ENCODE measurements at regions not wholly inside any gene's neighbourhood (a gene's known extent, or its start where the extent isn't known, plus 50 kb on each side); places are given as distances from the start of the nearest gene placed in this dataset.

DNA sequence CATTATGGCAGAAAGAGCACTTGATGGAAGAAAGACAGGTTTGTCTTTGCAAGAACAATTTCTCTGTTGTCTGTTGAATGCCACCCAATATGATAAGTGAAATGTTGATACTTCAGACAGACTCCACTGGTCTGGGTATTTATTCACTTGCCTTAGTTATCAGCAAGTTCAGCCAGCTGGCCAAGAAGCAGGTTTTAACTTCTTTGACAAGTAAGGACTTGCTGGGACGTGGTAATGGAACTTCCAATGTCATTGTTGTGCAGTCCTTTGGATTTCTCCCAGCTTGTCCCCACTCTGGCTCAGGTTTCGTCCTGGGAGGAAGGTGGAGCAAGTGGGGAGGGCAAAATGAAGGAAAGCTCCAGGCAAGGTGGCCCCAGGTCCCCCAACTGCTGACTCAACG is 497.4 kb downstream of the RPS24 start:
- no peak for DNase-seq

DNA sequence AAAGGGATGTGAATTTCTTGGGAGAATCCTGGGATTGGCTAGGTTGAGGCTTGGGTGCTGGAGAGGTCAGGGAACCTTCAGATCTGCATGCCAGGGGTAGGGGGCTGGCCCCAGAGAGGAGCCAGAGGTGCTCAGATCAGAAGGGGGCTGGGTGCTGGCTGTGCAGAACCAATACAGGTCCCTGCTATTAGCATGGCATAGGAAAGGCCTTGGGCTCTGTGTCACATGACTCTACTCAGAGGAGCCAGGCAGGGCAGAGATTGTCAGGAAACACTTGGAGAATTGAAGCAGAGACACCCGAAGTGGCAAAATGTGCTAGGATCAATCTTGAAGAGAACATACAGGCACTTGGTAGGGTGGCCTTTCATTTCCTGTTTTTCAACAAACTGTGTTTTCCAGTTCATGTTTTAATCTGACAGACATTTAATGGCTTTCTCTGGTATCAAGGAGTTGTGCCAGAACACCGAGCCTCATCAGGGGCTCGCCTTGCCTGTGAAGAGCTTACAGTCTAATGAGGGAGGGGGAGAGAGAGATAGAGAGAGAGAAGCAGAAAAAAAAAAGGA is 498.9 kb downstream of the RPS24 start:
- no peak for DNase-seq

DNA sequence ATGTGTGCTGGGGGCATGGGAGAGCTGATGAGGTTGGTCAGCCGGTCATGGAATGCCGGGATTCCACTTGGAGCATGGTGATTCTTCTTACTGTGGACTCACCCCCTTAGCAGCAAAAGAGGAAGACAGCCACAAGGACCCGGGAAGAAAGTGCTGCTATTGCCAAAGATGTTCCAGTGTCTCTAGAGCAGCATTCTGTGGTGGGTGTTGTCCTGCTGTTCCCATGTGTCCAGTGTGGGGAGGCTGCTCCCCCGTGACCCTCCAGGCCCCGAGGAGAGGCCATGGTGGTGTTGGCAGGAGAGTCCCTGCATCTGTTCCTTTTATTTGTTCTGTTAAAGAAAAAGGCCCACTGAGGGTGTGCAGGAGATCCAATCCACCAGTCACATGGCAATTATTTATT is 499.4 kb downstream of the RPS24 start:
- DNase-seq = no peak

DNA sequence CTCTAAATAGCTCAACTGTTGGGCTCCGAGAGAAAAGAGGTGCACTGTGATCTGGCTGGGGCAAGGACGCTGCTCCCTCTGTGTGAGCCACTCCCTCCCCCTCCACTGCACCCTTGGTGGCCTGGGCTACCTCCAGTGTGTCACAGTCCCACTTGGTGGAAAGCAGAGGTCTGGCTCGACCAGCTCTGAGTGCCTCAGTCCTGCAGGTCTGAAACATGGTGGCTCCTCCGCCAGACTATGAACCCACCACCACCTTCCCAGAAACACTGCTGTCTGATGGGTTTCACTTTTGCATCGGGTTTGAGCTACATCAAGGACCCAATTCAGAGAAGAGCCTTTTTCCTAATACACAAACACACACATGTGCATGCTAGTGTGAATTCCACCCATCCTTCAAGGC is 500.1 kb downstream of the RPS24 start:
- no peak for DNase-seq

DNA sequence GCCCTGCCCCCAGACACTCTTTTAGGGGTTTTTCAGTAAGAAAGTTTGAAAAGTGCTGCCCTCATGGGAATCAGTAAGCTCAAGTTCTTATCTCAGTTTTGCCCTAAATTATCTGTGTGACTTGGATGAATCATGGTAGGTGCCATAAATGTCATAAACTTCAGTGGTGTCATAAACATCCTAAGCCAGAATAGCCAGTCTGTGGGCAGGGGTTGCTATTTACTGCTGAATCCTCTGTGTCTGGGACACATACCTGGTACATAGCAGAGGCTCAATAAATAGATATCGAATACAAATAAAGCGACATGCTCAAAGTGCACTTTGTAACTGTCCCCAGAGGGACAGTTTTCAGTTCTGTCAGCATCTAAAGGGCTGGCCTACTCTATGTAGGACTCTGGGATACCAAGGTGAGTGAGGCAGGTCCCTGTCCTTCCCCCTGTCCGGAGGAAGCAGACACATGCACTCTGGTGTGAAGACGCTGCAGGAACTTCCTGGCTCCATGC is 502.1 kb downstream of the RPS24 start:
- DNase-seq = no peak

DNA sequence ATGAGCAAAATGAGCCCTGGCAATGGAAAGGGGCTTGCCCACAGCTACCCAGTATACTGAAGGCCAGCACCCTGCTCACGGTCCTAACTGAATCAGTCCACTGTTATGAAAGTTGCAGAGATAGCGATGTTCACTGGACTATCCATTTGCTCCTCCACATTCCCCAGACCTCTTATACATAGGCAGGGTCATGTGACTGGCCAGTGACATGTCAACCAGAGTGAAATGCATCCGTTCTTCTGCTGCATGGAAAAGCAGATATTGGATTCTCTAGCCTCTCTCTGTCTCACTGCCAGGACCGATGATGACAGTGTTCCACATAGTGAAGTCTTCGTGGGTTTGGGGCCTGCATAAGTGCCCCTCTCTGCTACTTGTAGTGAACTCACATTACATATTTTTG is 503.4 kb downstream of the RPS24 start:
- DNase-seq = no peak

DNA sequence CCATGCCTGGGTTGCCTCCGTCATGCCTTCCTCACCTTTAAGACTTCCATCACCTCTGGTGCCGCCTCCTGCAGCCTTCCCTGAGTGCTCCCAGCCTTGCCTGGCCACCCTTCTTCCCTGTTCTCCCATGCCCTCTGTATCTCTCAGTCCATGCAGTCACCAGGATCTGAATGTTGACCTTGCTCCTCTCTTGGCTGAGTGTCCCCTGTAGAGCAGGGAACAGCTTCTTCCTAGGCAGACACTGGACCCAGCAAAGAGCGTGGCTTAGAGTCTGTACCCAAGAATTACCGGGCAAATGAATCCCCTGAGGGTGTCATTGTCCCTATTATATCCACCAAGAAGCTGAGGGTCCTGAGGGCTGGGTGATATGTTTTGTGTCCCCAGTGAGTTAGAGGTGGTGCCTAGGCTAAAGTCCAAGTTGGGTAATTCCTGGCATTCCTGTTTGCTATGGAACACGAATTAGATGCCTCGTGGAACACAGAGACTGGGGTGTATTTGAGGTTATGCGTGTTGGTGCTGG is 505.6 kb downstream of the RPS24 start:
- DNase-seq = no peak

DNA sequence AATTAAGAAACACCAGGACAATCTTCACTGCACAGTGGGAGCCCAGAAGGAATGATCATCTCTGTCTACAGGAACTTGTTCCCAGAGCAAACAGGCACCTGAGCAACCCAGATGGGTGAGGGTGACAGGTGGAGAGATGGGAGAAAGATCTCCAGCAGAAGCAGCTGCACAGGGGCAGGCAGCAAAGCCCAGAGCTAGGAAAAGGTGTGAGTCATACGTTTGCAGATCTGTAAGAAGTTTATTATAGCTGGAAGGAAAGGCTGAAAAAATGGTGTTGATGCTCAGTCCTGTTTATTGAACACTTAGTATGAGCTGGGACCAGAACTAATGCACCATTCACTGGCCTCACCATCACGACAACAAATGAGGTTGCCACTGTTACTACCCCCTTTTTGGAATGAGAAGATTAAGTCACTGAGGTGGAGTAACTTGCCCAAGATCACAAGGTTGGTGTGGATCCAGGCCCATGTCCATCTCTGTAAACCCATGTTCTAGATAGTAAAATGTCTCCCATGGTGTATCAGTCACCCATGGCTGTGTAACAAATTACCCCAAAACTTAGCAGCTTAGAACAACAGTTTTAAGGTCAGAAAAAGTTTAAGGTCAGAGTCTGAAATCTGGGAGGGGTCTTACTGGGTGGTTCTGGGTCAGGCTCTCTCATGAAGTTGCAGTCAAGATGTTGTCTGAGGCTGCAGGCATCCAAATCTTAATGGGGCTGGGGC is 506.9 kb downstream of the RPS24 start:
- no peak for DNase-seq

DNA sequence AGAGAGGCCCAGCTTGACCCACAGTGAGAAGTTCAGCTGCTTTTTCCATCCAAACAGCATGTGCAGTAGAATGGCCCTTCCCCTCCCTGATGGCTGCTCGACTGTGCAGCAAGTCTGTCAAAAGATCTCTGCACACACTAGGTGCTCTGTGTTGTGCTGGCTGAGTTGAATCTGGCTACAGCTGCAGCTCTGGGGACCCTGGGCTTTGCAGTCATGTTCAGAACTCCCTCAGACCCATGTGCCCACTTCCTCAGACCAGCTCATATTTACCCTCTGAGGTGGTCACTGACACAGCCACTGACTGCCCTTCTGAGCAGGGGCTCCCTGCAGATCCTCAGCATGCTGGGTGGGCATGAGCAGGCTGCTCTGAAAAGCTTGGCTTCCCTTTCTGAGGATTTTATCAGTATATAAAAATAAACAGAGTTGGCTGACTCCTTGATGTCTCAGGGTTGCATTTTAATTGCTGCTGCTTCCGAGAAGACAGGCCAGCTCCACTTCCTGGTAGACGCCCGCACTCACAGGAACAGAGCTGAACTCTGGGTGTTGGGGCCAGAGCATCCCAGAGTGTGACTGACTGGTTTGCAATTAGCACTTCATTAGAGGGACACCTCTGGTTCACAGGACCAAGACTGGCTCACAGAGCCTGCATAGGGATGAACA is 507.9 kb downstream of the RPS24 start:
- no peak for DNase-seq

DNA sequence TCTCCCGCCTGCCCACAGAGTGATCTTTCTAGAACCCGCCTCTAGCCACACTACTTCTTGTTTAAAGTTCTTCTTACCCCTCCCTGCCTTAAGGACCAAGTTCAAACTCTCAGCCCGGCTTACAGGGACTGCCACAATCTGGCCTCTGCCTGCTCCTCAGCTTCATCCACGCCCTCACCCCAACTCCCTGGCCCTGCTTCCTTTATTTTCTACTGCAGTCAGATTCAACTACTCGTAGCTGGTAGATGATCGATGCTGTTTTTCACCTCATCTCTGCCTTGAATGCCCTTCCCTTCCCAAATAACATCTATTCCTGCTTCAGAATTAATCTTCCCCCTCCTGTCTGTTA is 508.5 kb downstream of the RPS24 start:
- no peak for DNase-seq

DNA sequence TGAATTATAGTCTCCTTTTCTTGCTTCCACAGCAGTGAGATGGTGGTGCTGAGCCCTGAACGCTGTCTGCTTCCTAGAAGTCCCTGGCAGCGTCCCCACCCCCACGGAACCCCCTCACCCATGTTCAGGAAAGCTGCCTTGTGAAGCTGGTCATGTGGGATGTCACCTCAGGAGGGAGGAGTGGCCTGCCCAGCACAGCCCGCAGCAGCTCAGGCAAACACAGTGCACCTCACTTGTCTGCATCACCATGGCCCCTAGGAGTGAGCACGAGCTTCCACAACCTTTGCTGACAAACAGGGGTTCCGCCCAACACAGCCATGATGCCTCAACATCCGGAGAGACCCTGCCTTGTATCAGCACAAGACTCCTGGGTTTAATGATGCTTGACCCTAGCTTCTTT is 508.9 kb downstream of the RPS24 start:
- DNase-seq = no peak

DNA sequence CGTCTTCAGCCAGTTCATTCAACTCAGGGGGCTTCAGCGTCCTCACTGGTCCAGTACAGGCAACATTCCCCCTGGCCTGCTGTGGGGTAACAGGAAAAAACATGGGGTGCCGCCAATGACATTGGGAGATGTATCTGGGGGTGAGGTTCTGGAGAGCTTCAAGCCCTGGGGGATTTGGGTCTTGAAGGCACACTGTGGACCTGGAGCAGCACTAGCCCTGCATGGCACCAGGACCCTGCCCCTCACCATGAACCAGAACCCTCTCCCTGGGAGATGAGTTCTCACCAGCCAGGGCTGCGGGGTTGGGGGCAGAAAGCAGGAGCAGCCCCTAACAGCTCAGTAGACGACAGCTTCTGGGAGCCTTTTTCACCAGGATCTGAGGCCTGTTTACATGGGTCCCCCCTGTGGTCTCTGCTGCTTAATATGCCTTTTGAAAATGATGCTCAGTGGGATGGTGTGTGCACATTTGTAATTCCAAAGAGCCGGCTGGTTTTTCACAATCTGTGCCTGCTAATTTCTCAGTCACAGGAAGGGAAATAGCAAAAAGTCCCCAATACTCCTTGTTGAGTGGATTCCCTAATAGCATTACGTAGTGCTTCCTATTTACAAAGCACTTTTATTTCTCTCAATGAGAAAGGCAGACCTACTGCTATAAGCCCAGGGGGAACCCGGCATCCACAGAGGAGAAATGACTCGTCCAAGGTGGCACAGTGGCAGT is 509.5 kb downstream of the RPS24 start:
- no peak for DNase-seq

DNA sequence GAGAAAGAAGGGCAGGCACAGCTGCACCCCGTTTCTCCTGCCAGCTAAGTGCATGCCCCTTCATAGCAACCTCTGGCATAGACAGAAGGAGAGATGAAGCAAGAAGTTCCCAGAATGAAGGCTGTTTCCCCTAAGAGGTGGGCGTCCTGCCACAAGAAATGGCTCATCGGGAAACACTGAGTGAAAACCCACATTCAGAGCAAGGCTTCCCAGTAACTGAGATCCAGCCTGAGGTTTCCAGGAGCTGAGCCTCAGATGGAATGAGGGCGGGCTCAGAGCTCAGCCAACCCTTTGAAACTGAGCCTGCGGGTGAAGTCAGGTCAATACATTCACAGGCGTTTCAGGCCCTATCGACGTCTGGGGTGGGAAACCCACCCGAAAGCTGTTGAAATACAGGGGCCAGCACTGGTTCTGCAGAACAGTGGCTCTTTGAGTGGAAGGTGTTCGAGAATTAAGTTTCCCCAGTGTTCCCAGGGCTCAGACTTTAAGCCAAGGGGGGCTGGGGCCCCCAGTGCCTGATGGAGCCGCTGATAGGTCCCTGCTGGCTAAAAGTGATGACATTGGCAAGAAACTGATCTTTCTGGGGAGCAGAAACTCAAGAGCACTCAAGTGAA is 510.2 kb downstream of the RPS24 start:
- DNase-seq = no peak

DNA sequence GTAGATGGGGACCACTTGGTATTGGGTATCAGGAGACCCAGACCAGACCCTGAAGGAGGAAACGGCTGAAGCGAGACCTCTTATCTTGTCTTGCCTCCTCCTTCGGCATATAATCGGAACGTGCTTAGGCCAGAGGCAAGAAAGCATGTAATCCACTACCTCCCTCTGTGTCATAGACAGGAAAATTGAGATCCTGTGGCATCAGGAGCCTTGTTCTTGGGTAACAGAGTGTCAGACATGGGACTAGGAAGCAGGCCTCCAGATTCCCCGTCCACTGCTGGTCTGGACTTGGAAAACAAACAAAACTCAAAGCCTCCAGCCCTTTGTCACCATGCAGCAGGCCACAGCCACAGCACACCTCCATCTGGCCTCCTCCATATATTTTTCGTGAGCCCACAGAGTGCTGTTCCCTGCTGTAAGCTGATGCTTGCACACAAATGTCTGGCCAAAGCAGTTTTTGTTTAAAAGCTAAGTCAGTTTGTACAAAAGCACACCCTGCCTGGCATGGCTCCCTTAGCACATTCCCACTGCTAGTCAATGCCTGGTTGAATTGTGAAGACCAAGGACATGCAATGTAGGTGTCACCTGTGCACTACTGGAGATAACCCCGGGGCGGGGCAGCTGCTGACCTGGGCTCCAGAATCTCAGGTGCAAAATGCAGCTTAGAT is 510.9 kb downstream of the RPS24 start:
- no peak for DNase-seq

DNA sequence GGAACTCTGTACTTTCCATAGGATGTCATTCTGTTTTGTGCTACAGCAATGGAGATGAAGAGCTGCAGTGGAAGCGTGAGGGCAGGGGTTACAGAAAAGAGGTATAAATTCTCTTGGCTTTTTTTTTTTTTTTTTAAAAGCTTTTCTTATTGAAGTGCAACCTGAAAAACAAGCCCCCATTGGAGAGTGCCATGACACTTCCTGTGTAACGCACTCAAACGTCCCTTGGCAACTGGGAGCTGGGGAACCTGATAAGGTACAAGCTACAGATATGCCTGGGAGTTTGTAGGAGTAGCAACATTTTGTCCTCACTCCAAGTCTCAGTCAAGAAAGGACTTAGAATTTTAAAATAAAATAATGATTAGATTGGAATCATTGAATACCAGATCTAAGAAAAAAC is 512.1 kb downstream of the RPS24 start:
- no peak for DNase-seq

DNA sequence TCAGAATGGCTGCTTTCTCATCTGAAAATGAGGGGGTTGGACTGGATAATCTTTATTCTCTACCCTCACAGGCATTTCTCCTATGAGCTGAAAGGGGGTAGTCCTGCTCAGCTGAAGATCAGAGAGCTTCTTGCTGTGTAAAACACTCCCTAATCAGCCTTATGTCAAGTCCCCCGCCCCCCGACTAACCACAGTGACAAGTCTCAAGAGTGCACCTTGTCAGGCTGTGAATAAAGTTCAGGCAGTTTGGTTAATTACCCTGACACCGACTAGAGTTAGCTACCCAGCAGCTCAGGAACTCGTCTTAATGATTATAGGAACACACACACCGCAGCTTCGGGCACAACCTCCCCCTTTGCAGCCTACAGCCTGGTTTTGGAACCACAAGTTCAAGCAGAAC is 513.7 kb downstream of the RPS24 start:
- DNase-seq = no peak

DNA sequence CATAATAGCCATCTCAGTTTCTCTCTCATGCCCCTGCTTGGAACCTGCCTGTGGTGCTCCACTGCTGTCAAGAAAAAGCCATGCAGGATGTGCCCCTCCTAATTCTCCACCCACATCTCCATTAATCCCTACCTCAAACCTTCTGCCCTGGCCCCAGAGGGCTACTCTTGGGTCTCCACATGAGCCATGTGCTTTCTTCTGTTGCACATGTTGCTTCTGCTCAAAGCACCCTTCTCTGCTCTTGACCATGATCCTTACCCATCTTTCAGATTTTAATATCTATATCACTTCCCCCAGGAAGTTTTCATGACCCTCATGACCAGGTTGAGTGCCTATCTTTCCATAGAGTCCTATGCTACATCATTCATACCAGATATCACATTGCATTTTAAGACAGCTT is 514.2 kb downstream of the RPS24 start:
- DNase-seq = no peak

DNA sequence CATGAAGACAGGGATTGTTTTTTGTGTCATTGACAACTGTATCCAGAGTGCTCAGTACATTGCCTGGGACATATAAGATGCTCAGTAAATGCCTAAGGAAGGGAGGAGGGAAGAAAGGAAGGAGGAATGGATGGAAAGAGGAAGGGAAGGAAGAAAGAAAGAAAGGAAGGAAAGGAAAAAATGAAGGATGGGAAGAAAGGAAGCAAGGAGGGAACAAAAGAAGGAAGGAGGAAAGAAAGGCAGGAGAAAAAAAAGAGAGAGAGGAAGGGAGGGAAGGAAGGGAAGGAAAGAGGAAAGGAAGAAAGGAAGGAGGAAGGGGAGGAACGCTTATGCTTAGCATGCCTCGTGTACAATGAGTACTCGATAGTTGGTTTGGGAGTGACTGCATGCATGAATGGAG is 514.7 kb downstream of the RPS24 start:
- DNase-seq = no peak

DNA sequence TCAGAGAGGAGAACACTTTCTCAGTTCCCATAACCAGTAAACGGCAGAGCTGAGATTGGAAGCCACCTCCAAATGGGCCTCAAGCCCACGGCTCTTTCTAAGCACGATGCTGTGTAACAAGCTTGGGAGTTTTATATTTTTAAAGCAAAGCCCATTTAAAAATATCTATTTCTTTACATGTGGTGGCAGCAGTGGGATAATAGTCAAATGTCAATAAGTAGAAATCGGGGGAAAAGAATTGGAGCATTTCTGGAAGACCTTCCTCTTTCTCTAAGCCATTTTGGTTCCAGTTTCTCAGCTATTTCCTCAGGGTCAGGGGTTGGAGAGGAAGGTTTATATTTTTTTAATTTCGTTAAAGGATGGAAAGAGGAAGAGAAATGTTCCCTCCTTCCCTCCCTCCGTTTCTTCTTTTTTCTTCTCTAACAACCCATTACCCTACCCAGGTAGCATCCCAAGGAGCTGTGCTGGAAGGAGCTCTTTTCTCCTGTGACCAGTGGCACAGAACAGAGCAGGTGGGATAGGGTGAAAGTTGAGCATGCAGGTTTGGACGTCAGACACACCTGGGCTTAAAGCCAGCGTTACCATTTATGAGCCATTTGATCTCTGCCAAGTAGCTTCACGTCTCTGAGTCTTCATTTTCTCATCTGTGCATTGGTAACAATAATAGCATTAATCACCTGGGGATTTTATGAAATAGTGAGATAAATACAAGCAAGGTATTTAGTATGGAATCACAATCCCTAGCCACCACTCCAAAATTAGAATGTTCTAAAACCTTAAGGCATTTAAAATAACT is 515.7 kb downstream of the RPS24 start:
- DNase-seq = no peak

DNA sequence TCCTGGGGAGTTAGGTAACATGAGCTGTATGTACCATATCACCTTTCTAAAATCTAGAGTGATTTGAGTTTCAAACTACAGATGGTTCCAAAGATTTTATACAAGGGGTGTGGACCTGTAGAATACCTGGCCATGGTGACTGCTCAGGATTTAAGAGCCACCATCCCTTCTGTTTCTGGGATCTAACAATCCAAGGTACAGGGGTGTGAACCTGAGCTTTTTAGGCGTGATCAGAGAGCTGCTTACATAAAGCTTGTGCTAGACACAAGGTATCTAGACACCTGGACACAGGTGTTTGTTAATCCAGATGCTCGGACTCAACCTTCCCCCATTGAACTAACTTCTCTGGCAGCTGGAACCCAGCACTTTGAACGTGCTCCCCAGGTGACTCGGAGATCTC is 516.4 kb downstream of the RPS24 start:
- no peak for DNase-seq

DNA sequence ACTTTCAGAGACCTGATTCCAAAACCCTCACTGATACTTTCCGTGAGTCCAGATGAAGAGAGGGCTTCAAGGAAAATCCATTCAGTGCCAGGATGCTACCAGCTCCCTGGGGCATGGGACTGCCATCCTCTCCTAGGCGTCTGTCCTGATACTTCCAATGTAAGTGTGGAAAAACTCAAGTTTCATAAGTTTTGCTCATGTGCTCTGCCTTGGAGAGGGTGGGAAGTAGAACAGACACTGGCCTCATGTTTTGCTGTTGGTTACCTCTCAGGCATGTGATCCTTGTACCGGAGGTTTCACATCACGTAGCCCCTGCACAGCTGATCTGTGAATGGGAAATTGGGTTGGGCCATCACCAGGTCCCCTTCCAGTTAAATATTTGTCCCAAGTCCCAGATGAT is 517.1 kb downstream of the RPS24 start:
- DNase-seq = no peak

Data from SIG-M5 (cell line).